WTC11 (cell line): ENCODE measurements at regions not wholly inside any gene's neighbourhood (a gene's known extent, or its start where the extent isn't known, plus 50 kb on each side); places are given as distances from the start of the nearest gene placed in this dataset.

Experiments used
- ATAC-seq: fragments of 200-7000 bp; cut with Tn5 transposase; 2 replicates; pipeline ENCODE4 v1.10.0; 2021; ENCODE audit warnings: mild to moderate bottlenecking, moderate library complexity
- CTCF ChIA-PET: fragments of 300-600 bp; sonication (Branson Sonifier 250); formaldehyde crosslinking; loops from one replicate; lab custom pipeline; 2021; ENCODE audit warnings: antibody characterized with exemption; lab: Charles Lee
- POLR2A ChIA-PET: fragments of 350-600 bp; sonication (Branson Sonifier 250); formaldehyde crosslinking; loops from one replicate; lab custom pipeline; 2021; ENCODE audit warnings: antibody characterized with exemption; lab: Charles Lee
- DNase-seq: peaks from one replicate; pipeline ENCODE4 v3.0.0; 2021; ENCODE audit warnings: low spot score
- H3K27ac Mint-ChIP-seq: 2 replicates; pipeline ENCODE4 v1.8.0; 2021; ENCODE audit warnings: mixed read lengths
- H3K27me3 Mint-ChIP-seq: 2 replicates; pipeline ENCODE4 v1.8.0; 2021; ENCODE audit warnings: low read depth, mild to moderate bottlenecking, moderate library complexity, mixed read lengths
- H3K36me3 Mint-ChIP-seq: 2 replicates; pipeline ENCODE4 v1.8.0; 2021; ENCODE audit warnings: mixed read lengths
- H3K4me1 Mint-ChIP-seq: 2 replicates; pipeline ENCODE4 v1.8.0; 2022; ENCODE audit warnings: mixed read lengths
- H3K4me3 Mint-ChIP-seq: 2 replicates; pipeline ENCODE4 v1.8.0; 2021; ENCODE audit warnings: mild to moderate bottlenecking, moderate library complexity, mixed read lengths
- H3K9me3 Mint-ChIP-seq: 2 replicates; pipeline ENCODE4 v1.8.0; 2021; ENCODE audit warnings: mixed read lengths
- ELF4 ChIP-seq: sonication (generic); formaldehyde crosslinking; IDR thresholded peaks from 2 replicates; pipeline ENCODE4 v1.8.1; 2022; ENCODE audit warnings: low read depth, mild to moderate bottlenecking, moderate library complexity, missing genetic modification reagents
- GTF2I ChIP-seq: fragments of 250-450 bp; sonication (Bioruptor Pico); conservative IDR thresholded peaks from 2 replicates; pipeline ENCODE4 v1.4.0; 2021; ENCODE audit warnings: mild to moderate bottlenecking
- HMGA2 ChIP-seq: fragments of 250-450 bp; sonication (Bioruptor Pico); IDR thresholded peaks from 2 replicates; pipeline ENCODE4 v1.4.0; 2021; ENCODE audit warnings: mild to moderate bottlenecking, moderate library complexity
- KAT7 ChIP-seq: sonication (generic); formaldehyde crosslinking; IDR thresholded peaks from 2 replicates; pipeline ENCODE4 v1.8.1; 2023; ENCODE audit warnings: missing genetic modification reagents, mild to moderate bottlenecking, borderline replicate concordance
- MXD4 ChIP-seq: fragments of 250-450 bp; sonication (Bioruptor Pico); IDR thresholded peaks from 2 replicates; pipeline ENCODE4 v1.8.0; 2021; ENCODE audit warnings: mild to moderate bottlenecking, moderate library complexity, borderline replicate concordance
- SMAD4 ChIP-seq: sonication (generic); formaldehyde crosslinking; IDR thresholded peaks from 2 replicates; pipeline ENCODE4 v1.8.0; 2022; ENCODE audit warnings: mild to moderate bottlenecking, missing genetic modification reagents
- SOX15 ChIP-seq: fragments of 250-450 bp; sonication (Bioruptor Pico); IDR thresholded peaks from 2 replicates; pipeline ENCODE4 v1.9.0; 2021; ENCODE audit warnings: mild to moderate bottlenecking
- TP53 ChIP-seq: sonication (generic); formaldehyde crosslinking; IDR thresholded peaks from 2 replicates; pipeline ENCODE4 v1.8.1; 2023; ENCODE audit warnings: mild to moderate bottlenecking, missing genetic modification reagents
- ZNF121 ChIP-seq: sonication (generic); formaldehyde crosslinking; IDR thresholded peaks from 2 replicates; pipeline ENCODE4 v1.8.0; 2023; ENCODE audit warnings: missing genetic modification reagents
- ZNF138 ChIP-seq: sonication (generic); formaldehyde crosslinking; conservative IDR thresholded peaks from 2 replicates; pipeline ENCODE4 v1.8.1; 2022; ENCODE audit warnings: mild to moderate bottlenecking, moderate library complexity, missing genetic modification reagents
- ZNF232 ChIP-seq: sonication (generic); formaldehyde crosslinking; IDR thresholded peaks from 2 replicates; pipeline ENCODE4 v1.8.0; 2022; ENCODE audit warnings: mild to moderate bottlenecking, missing genetic modification reagents
- ZNF396 ChIP-seq: fragments of 250-450 bp; sonication (Bioruptor Pico); IDR thresholded peaks from 2 replicates; pipeline ENCODE4 v1.8.0; 2021; ENCODE audit warnings: mild to moderate bottlenecking, moderate library complexity, borderline replicate concordance
- TF ChIP-seq, protein P1 (sequence below): sonication (generic); formaldehyde crosslinking; IDR thresholded peaks from 2 replicates; pipeline ENCODE4 v1.8.1; 2022; ENCODE audit warnings: mild to moderate bottlenecking, missing genetic modification reagents, moderate library complexity, borderline replicate concordance
- TF ChIP-seq, protein P2 (sequence below): sonication (generic); formaldehyde crosslinking; IDR thresholded peaks from 2 replicates; pipeline ENCODE4 v1.8.0; 2023; ENCODE audit warnings: missing genetic modification reagents, mild to moderate bottlenecking, borderline replicate concordance
- TF ChIP-seq, protein P3 (sequence below): fragments of 250-450 bp; sonication (Bioruptor Pico); IDR thresholded peaks from 2 replicates; pipeline ENCODE4 v1.9.0; 2021; ENCODE audit warnings: moderate library complexity, mild to moderate bottlenecking, inconsistent platforms, borderline replicate concordance
- TF ChIP-seq, protein P4 (sequence below): sonication (generic); formaldehyde crosslinking; IDR thresholded peaks from 2 replicates; pipeline ENCODE4 v1.8.0; 2023; ENCODE audit warnings: missing genetic modification reagents
- TF ChIP-seq, protein P5 (sequence below): sonication (generic); formaldehyde crosslinking; IDR thresholded peaks from 2 replicates; pipeline ENCODE4 v1.8.0; 2022; ENCODE audit warnings: mild to moderate bottlenecking, missing genetic modification reagents
- TF ChIP-seq, protein P6 (sequence below): fragments of 250-450 bp; sonication (Bioruptor Pico); IDR thresholded peaks from 2 replicates; pipeline ENCODE4 v2.1.2; 2022; ENCODE audit warnings: mild to moderate bottlenecking, moderate library complexity
- TF ChIP-seq, protein P7 (sequence below): sonication (generic); formaldehyde crosslinking; IDR thresholded peaks from 2 replicates; pipeline ENCODE4 v1.8.1; 2023; ENCODE audit warnings: mild to moderate bottlenecking, missing genetic modification reagents, borderline replicate concordance
- TF ChIP-seq, protein P8 (sequence below): sonication (generic); formaldehyde crosslinking; IDR thresholded peaks from 2 replicates; pipeline ENCODE4 v1.8.0; 2022; ENCODE audit warnings: mild to moderate bottlenecking, missing genetic modification reagents

DNA sequence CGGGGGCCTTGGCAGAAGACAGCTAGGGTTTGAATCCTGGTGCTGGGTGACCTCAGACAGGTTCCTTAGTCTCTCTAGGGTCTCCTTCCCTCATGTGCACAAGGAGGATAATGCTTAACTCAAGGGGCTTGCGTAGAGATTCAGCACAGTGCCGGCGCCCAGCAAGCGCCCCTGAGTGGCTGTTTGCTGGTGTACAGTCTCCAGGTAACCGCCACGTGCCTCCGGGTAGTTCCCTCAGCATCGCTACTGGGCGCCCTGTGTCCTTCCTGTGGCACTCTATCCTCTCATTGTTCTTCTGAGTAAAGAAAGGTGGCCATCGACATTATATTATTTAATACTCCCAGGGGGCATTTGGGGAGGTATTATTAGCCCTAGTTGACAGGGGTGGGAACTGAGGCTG lies 80.9 kb downstream of the NENF start:
- ATAC-seq (no peak), DNase-seq (no peak)
- ChIA-PET CTCF (interaction anchor here (0.6 to 2.8 kb wide), 3 partner anchors 36 to 1474 kb away, joined by 3 to 20 read pairs (median 7); no protein-coding TSS in a partner anchor), POLR2A (no interaction called here)
- no peaks in the 10 kb centered on the region for H3K9me3 Mint-ChIP-seq
- H3K4me3 Mint-ChIP-seq, result no peak overlapping the region
- TF ChIP-seq, protein P1, sequence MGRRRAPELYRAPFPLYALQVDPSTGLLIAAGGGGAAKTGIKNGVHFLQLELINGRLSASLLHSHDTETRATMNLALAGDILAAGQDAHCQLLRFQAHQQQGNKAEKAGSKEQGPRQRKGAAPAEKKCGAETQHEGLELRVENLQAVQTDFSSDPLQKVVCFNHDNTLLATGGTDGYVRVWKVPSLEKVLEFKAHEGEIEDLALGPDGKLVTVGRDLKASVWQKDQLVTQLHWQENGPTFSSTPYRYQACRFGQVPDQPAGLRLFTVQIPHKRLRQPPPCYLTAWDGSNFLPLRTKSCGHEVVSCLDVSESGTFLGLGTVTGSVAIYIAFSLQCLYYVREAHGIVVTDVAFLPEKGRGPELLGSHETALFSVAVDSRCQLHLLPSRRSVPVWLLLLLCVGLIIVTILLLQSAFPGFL (CRISPR knock-in tag), result no peak
- no peak for TF ChIP-seq SMAD4
- TF ChIP-seq ZNF138 (CRISPR knock-in tag), result no peak
- no peak for TF ChIP-seq HMGA2 (CRISPR knock-in tag)
- TF ChIP-seq, protein P2, sequence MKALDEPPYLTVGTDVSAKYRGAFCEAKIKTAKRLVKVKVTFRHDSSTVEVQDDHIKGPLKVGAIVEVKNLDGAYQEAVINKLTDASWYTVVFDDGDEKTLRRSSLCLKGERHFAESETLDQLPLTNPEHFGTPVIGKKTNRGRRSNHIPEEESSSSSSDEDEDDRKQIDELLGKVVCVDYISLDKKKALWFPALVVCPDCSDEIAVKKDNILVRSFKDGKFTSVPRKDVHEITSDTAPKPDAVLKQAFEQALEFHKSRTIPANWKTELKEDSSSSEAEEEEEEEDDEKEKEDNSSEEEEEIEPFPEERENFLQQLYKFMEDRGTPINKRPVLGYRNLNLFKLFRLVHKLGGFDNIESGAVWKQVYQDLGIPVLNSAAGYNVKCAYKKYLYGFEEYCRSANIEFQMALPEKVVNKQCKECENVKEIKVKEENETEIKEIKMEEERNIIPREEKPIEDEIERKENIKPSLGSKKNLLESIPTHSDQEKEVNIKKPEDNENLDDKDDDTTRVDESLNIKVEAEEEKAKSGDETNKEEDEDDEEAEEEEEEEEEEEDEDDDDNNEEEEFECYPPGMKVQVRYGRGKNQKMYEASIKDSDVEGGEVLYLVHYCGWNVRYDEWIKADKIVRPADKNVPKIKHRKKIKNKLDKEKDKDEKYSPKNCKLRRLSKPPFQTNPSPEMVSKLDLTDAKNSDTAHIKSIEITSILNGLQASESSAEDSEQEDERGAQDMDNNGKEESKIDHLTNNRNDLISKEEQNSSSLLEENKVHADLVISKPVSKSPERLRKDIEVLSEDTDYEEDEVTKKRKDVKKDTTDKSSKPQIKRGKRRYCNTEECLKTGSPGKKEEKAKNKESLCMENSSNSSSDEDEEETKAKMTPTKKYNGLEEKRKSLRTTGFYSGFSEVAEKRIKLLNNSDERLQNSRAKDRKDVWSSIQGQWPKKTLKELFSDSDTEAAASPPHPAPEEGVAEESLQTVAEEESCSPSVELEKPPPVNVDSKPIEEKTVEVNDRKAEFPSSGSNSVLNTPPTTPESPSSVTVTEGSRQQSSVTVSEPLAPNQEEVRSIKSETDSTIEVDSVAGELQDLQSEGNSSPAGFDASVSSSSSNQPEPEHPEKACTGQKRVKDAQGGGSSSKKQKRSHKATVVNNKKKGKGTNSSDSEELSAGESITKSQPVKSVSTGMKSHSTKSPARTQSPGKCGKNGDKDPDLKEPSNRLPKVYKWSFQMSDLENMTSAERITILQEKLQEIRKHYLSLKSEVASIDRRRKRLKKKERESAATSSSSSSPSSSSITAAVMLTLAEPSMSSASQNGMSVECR (CRISPR knock-in tag), result no peak
- TF ChIP-seq, protein P3, sequence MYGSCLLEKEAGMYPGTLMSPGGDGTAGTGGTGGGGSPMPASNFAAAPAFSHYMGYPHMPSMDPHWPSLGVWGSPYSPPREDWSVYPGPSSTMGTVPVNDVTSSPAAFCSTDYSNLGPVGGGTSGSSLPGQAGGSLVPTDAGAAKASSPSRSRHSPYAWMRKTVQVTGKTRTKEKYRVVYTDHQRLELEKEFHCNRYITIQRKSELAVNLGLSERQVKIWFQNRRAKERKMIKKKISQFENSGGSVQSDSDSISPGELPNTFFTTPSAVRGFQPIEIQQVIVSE (CRISPR knock-in tag), result no peak
- TF ChIP-seq MXD4 (CRISPR knock-in tag), result no peak
- no peak for TF ChIP-seq SOX15 (CRISPR knock-in tag)
- TF ChIP-seq, protein P4, sequence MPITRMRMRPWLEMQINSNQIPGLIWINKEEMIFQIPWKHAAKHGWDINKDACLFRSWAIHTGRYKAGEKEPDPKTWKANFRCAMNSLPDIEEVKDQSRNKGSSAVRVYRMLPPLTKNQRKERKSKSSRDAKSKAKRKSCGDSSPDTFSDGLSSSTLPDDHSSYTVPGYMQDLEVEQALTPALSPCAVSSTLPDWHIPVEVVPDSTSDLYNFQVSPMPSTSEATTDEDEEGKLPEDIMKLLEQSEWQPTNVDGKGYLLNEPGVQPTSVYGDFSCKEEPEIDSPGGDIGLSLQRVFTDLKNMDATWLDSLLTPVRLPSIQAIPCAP (CRISPR knock-in tag), result no peak
- TF ChIP-seq, protein P5, sequence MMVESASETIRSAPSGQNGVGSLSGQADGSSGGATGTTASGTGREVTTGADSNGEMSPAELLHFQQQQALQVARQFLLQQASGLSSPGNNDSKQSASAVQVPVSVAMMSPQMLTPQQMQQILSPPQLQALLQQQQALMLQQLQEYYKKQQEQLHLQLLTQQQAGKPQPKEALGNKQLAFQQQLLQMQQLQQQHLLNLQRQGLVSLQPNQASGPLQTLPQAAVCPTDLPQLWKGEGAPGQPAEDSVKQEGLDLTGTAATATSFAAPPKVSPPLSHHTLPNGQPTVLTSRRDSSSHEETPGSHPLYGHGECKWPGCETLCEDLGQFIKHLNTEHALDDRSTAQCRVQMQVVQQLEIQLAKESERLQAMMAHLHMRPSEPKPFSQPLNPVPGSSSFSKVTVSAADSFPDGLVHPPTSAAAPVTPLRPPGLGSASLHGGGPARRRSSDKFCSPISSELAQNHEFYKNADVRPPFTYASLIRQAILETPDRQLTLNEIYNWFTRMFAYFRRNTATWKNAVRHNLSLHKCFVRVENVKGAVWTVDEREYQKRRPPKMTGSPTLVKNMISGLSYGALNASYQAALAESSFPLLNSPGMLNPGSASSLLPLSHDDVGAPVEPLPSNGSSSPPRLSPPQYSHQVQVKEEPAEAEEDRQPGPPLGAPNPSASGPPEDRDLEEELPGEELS (CRISPR knock-in tag), result no peak
- TF ChIP-seq TP53, result no peak
- TF ChIP-seq, protein P6, sequence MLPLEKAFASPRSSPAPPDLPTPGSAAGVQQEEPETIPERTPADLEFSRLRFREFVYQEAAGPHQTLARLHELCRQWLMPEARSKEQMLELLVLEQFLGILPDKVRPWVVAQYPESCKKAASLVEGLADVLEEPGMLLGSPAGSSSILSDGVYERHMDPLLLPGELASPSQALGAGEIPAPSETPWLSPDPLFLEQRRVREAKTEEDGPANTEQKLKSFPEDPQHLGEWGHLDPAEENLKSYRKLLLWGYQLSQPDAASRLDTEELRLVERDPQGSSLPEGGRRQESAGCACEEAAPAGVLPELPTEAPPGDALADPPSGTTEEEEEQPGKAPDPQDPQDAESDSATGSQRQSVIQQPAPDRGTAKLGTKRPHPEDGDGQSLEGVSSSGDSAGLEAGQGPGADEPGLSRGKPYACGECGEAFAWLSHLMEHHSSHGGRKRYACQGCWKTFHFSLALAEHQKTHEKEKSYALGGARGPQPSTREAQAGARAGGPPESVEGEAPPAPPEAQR, result no peak
- no peak for TF ChIP-seq GTF2I (CRISPR knock-in tag)
- TF ChIP-seq, protein P7, sequence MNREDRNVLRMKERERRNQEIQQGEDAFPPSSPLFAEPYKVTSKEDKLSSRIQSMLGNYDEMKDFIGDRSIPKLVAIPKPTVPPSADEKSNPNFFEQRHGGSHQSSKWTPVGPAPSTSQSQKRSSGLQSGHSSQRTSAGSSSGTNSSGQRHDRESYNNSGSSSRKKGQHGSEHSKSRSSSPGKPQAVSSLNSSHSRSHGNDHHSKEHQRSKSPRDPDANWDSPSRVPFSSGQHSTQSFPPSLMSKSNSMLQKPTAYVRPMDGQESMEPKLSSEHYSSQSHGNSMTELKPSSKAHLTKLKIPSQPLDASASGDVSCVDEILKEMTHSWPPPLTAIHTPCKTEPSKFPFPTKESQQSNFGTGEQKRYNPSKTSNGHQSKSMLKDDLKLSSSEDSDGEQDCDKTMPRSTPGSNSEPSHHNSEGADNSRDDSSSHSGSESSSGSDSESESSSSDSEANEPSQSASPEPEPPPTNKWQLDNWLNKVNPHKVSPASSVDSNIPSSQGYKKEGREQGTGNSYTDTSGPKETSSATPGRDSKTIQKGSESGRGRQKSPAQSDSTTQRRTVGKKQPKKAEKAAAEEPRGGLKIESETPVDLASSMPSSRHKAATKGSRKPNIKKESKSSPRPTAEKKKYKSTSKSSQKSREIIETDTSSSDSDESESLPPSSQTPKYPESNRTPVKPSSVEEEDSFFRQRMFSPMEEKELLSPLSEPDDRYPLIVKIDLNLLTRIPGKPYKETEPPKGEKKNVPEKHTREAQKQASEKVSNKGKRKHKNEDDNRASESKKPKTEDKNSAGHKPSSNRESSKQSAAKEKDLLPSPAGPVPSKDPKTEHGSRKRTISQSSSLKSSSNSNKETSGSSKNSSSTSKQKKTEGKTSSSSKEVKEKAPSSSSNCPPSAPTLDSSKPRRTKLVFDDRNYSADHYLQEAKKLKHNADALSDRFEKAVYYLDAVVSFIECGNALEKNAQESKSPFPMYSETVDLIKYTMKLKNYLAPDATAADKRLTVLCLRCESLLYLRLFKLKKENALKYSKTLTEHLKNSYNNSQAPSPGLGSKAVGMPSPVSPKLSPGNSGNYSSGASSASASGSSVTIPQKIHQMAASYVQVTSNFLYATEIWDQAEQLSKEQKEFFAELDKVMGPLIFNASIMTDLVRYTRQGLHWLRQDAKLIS, result no peak
- TF ChIP-seq ZNF396 (CRISPR knock-in tag), result no peak
- TF ChIP-seq, protein P8, sequence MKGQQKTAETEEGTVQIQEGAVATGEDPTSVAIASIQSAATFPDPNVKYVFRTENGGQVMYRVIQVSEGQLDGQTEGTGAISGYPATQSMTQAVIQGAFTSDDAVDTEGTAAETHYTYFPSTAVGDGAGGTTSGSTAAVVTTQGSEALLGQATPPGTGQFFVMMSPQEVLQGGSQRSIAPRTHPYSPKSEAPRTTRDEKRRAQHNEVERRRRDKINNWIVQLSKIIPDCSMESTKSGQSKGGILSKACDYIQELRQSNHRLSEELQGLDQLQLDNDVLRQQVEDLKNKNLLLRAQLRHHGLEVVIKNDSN (CRISPR knock-in tag), result no peak
- TF ChIP-seq ELF4 (CRISPR knock-in tag), result no peak
- no peak for TF ChIP-seq KAT7 (CRISPR knock-in tag)
- no peak for TF ChIP-seq ZNF121 (CRISPR knock-in tag)
- TF ChIP-seq ZNF232, result no peak
- peaks cover 33% of the 10 kb centered on the region for H3K27me3 Mint-ChIP-seq
- H3K27ac Mint-ChIP-seq, result no peak overlapping the region
- H3K36me3 Mint-ChIP-seq, result no peaks in the 10 kb centered on the region
- H3K4me1 Mint-ChIP-seq, result peaks cover 12% of the 10 kb centered on the region
